Breast epithelium (tissue), 4 donors: ENCODE measurements at regions not wholly inside any gene's neighbourhood (a gene's known extent, or its start where the extent isn't known, plus 50 kb on each side); places are given as distances from the start of the nearest gene placed in this dataset.

ENCODE experiments used
- DNase-seq, 2 donors: peaks; one replicate each; pipeline ENCODE4 v3.0.0-alpha.2; 2019; ENCODE audit warnings: low spot score in 2 of 2
- H3K27ac ChIP-seq, 2 donors: fragments of 200-600 bp; sonication (generic) in 1 of 2; one replicate each; pipeline ENCODE4 v1.5.1; 2016 to 2019; ENCODE audit warnings: mild to moderate bottlenecking in 1 of 2
- H3K27me3 ChIP-seq, 2 donors: fragments of 200-600 bp; sonication (generic) in 1 of 2; one replicate each; pipeline versions ENCODE4 v1.5.1 to v1.6.0; 2017 to 2019; ENCODE audit warnings: control low read depth in 1 of 2, mild to moderate bottlenecking in 1 of 2
- H3K36me3 ChIP-seq: fragments of 200-600 bp; one replicate; pipeline ENCODE4 v1.5.1; 2019
- H3K4me1 ChIP-seq, 2 donors: fragments of 200-600 bp; sonication (generic); one replicate each; pipeline ENCODE4 v1.5.1; 2016 to 2019; ENCODE audit warnings: control low read depth in 1 of 2
- H3K4me3 ChIP-seq, 3 donors: fragments of 200-600 bp; sonication (generic); 1 replicate in 2 of 3; 2 replicates in 1 of 3; pipeline ENCODE4 v1.5.1; 2016 to 2019; ENCODE audit warnings: mild to moderate bottlenecking in 3 of 3, moderate library complexity in 2 of 3
- H3K9me3 ChIP-seq, 2 donors: fragments of 200-600 bp; sonication (generic) in 1 of 2; one replicate each; pipeline ENCODE4 v1.5.1; 2016 to 2019; ENCODE audit warnings: control low read depth in 1 of 2
- POLR2A ChIP-seq: fragments of 450-650 bp; IDR thresholded peaks from one replicate; pipeline ENCODE4 v1.6.1; 2016; ENCODE audit warnings: antibody characterized with exemption, mild to moderate bottlenecking, moderate library complexity
- POLR2AphosphoS5 ChIP-seq, 3 donors: sonication (generic); formaldehyde crosslinking; IDR thresholded peaks; one replicate each; pipeline ENCODE4 v1.6.1; 2017; ENCODE audit warnings: antibody characterized with exemption in 3 of 3
- intact Hi-C: fragments of 100-400 bp; cut with DNase I; formaldehyde crosslinking; loops from one replicate; pipeline ENCODE4 v1.15.1; 2023; ENCODE audit warnings: low total_unique reads
- TF ChIP-seq, protein P1 (sequence below), 3 donors: fragments of 450-650 bp; IDR thresholded peaks; one replicate each; pipeline ENCODE4 v1.5.1; 2016 to 2017; ENCODE audit warnings: antibody characterized with exemption in 3 of 3, mild to moderate bottlenecking in 3 of 3, moderate library complexity in 3 of 3

- Histone ChIP-seq H3K36me3 (no peaks in the 10 kb centered on the region), H3K27me3 (peaks cover 0 to 17% of the 10 kb centered on the region in 2 donors), H3K4me1 (no peaks in the 10 kb centered on the region), H3K27ac (no peak overlapping the region), H3K9me3 (no peaks in the 10 kb centered on the region), H3K4me3 (no peak overlapping the region)
- TF ChIP-seq, protein P1, sequence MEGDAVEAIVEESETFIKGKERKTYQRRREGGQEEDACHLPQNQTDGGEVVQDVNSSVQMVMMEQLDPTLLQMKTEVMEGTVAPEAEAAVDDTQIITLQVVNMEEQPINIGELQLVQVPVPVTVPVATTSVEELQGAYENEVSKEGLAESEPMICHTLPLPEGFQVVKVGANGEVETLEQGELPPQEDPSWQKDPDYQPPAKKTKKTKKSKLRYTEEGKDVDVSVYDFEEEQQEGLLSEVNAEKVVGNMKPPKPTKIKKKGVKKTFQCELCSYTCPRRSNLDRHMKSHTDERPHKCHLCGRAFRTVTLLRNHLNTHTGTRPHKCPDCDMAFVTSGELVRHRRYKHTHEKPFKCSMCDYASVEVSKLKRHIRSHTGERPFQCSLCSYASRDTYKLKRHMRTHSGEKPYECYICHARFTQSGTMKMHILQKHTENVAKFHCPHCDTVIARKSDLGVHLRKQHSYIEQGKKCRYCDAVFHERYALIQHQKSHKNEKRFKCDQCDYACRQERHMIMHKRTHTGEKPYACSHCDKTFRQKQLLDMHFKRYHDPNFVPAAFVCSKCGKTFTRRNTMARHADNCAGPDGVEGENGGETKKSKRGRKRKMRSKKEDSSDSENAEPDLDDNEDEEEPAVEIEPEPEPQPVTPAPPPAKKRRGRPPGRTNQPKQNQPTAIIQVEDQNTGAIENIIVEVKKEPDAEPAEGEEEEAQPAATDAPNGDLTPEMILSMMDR (IDR thresholded peaks at IDR 0.05): no peak
- TF ChIP-seq POLR2AphosphoS5 (IDR thresholded peaks at IDR 0.05) (no peak), POLR2A (no peak)
- DNase-seq: no peak
- intact Hi-C loops: loop anchor here (2.0 kb wide), 1 partner anchor 66 kb away; no protein-coding TSS in a partner anchor
These were observed 59.2 kb upstream of the GPR26 start for GRCh38 chr10:123606955-123607354.

DNA sequence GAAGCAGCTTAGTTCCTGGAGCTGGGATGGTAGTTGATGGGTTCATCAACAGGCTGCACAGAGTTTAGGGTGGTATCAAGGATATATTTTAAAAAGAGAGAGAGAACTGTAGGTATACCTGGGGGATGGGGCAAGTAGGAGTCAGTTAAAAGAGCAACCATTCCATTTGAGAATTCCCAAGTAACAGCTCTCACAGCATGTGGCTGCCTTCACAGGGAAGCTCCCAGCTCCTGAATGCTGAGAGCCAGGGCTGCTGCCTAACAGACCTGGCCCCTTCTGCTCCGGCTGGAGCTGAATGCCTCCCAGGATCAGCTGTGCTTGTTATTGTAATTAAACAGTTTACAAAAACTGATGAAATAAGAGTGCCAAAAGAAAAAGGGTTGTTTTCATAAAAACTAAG, 58.8 kb upstream of the GPR26 start:
- no peaks in the 10 kb centered on the region for H3K4me1 ChIP-seq
- intact Hi-C loops: loop anchor here (2.0 kb wide), 1 partner anchor 65 kb away; no protein-coding TSS in a partner anchor
- H3K27me3 ChIP-seq: peaks cover 0 to 17% of the 10 kb centered on the region in 2 donors
- H3K9me3 ChIP-seq: no peaks in the 10 kb centered on the region
- H3K27ac ChIP-seq: no peak overlapping the region
- TF ChIP-seq, protein P1 (IDR thresholded peaks at IDR 0.05): no peak
- TF ChIP-seq POLR2AphosphoS5 (IDR thresholded peaks at IDR 0.05) (no peak), POLR2A (no peak)
- no peak for DNase-seq
- no peak overlapping the region for H3K4me3 ChIP-seq
- no peaks in the 10 kb centered on the region for H3K36me3 ChIP-seq

GRCh38 chr10:123608047-123608446, 58.1 kb upstream of the GPR26 start:
- Histone ChIP-seq H3K4me1 (no peaks in the 10 kb centered on the region), H3K9me3 (no peaks in the 10 kb centered on the region), H3K27me3 (peaks cover 0 to 17% of the 10 kb centered on the region in 2 donors), H3K4me3 (no peak overlapping the region), H3K36me3 (no peaks in the 10 kb centered on the region), H3K27ac (no peak overlapping the region)
- intact Hi-C loops: no loop called here
- TF ChIP-seq POLR2AphosphoS5 (IDR thresholded peaks at IDR 0.05) (no peak), POLR2A (no peak)
- TF ChIP-seq, protein P1 (IDR thresholded peaks at IDR 0.05): no peak
- DNase-seq: no peak

GRCh38 chr10:123611243-123611642, 54.9 kb upstream of the GPR26 start:
- no peak overlapping the region for H3K4me3 ChIP-seq
- no peaks in the 10 kb centered on the region for H3K4me1 ChIP-seq
- TF ChIP-seq POLR2AphosphoS5 (IDR thresholded peaks at IDR 0.05): no peak
- TF ChIP-seq, protein P1 (IDR thresholded peaks at IDR 0.05): no peak
- no peak for TF ChIP-seq POLR2A
- no peak overlapping the region for H3K27ac ChIP-seq
- H3K27me3 ChIP-seq: peaks cover 0 to 13% of the 10 kb centered on the region in 2 donors
- H3K9me3 ChIP-seq: no peaks in the 10 kb centered on the region
- intact Hi-C loops: no loop called here
- H3K36me3 ChIP-seq: no peaks in the 10 kb centered on the region
- DNase-seq: no peak

DNA sequence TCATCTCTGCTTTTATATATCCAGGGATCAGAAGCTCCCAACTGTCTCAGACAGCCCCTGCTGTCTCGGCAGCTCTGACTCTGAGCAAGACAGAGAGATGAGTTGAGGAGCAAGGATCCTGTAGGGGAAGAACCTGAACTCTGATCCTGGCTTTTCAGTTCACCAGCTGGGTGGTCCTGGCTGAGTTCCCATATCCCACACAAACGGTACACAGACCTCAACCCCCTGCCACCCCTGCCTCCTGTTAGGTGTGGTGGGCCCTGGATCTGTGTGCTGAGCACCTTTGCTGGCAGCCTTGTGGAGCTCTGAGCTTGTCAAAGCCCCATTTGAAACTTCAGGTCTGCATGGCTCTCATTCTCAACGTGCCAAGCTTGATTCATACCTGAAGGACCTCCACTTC, 54.3 kb upstream of the GPR26 start:
- no peak for DNase-seq
- Histone ChIP-seq H3K4me1 (no peaks in the 10 kb centered on the region), H3K27me3 (peaks cover 0 to 10% of the 10 kb centered on the region in 2 donors), H3K4me3 (no peak overlapping the region), H3K36me3 (no peaks in the 10 kb centered on the region), H3K27ac (no peak overlapping the region), H3K9me3 (no peaks in the 10 kb centered on the region)
- TF ChIP-seq POLR2A (no peak), POLR2AphosphoS5 (IDR thresholded peaks at IDR 0.05) (no peak)
- TF ChIP-seq, protein P1 (IDR thresholded peaks at IDR 0.05): no peak
- intact Hi-C loops: no loop called here
